HG02970 (cell line): ENCODE measurements at regions not wholly inside any gene's neighbourhood (a gene's known extent, or its start where the extent isn't known, plus 50 kb on each side); places are given as distances from the start of the nearest gene placed in this dataset.

Source experiments
- ATAC-seq: cut with Tn5 transposase; IDR thresholded peaks from one replicate; pipeline ENCODE4 v1.9.1; 2021; ENCODE audit warnings: mild to moderate bottlenecking, moderate library complexity, moderate number of reproducible peaks; ENCODE audit not compliant: unreplicated experiment, low FRiP score

DNA sequence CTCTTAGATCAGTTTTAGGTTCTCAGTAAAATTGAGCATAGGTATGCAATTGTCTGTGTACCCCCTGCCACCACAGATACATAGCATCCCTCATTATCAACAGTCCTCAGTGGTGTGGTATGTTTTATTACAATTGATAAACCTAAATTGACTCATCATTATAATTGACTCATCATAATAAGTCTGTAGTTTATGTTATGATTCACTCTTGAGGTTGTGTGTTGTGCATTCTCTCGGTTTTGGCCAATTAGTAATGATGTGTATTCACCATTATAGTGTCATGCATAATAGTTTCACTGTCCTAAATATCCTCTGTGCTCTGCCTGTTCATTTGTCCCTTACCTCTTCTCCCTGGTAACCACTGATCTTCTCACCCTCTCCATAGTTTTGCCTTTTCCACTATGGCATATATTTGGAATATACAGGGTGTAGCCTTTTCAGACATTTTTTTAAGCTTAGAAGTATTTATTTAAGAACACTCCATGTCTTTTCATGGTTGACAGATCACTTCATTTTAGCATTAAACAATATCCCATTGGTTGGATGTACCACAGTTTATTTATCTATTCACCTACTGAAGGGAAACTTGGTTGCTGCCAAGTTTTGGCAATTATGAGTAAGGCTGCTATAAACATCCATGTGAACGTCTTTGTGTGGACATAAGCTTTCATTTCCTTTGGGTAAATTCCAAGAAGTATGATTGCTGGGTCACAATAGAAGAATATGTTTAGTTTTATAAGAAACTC lies 1620.6 kb upstream of the MIR17HG start:
- no peak for ATAC-seq

DNA sequence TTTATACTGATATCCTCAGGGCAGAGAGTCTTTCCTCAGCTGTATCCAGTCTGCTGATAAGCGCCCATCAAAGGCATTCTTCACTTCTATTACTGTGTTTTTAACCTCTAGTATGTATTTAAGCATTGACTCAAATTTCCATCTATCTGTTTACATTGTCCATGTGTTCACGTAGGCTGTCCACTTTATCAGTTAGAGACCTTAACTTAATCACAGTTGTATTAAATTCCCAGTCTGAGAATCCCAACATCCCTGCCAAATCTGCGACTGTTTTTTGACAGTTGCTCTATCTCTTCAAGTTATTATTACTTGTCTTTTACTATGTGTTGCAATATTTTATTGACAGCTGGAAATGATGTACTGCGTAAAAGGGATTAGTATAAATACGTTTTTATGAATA lies 1613.7 kb upstream of the MIR17HG start:
- no peak for ATAC-seq

DNA sequence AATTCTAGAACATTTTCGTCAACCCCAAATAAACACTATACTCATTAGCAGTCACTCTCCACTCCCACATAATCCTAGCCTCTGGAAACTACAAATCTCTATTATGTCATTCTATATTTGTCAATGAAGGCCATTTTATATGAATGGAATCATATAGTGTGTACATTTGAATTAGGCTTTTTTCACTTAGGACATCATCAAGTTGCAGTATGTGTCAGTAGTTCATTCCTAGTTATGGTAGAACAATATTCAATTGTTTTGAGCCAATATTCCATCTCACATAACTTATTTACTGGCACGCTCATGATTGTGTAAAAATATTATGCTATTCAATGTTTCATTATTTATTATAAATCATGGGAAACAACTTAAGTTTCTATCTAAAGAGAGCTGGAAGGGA lies 1610.4 kb upstream of the MIR17HG start:
- ATAC-seq: no peak

DNA sequence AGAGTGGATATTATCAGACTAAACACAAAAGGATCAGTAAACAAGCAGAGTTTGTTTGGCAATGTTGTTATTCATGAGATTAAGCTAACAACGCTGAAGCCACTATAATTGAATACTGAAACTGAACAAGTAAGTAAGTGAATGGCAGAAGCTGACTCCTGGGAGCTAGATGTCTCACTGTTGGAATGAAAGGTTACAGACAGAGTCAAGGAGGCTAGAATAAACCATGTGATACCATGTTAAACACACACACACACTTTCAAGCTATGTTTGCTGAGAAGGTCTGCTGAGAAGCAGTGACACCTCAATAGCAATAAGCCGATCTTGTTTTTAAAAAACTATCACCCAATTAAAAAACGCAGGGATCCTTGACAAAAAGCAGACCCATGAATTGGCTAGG lies 1609.4 kb upstream of the MIR17HG start:
- no peak for ATAC-seq

DNA sequence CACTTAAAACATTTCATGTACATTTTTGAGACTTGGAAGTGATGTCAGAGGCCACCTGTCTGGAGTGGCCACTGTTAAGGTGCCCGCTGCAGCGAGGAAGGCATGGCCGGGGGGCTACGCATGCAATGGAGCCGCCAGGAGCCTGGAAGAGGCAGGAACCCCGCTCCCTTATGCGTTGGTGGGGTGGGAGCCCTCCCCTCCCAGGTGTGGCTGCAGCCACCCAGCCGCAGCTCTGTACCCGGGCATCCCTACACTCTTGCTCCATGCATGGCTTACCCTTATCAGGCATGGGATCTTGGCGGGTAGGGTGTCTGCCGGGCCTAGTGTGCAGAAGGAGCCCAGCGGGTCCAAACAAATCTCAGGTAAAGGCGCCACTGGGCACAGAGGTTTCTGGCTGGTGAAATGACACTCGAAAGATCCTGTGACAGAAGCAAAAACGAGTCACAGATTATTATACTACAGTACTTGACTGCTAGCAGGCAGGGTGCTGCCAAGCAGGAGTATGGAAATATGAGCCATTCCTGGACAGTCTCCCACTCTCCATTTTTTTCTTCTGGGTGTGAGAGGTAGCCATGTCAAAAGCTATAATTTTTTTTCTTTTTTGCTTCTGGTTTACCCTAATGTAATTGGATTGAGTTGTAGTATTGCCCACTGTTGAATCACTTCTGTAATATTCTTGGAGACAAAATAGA lies 1606.3 kb upstream of the MIR17HG start:
- ATAC-seq: no peak

DNA sequence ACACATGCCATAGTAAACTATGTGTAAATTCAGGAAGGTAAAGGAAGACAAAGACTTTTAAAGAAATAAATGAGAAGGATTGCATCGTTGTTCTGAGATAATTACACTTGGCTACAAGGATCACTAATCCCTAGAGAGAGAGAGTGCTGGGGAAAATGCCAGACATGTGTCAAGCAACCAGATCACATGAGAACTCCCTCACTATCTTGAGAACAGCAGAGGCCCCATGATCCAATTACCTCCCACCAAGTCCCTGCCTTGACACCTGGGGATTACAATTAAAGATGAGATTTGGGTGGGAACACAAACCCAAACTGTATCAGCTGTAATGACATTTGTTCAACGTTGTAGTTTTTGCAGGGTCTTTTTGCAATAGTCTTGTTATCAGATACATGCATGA lies 1600.9 kb upstream of the MIR17HG start:
- ATAC-seq: no peak

DNA sequence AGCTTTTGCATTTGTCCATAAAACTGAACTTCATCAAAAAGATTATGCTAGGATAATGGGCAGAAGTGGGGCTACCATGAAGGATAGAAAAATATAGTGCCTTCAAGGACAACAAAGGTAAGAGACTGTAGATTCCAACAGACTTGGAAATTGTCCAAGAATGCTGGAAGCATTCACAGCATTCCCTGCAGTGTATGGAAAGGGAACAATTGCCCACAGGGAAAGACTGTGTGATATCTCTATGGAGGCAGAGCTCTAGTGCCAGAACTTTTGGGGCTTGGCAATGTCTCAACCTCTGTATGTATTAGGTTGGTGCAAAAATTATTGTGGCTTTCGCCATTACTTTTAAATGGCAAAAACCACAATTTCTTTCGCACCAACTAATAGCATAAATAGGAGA lies 1598.8 kb upstream of the MIR17HG start:
- no peak for ATAC-seq

DNA sequence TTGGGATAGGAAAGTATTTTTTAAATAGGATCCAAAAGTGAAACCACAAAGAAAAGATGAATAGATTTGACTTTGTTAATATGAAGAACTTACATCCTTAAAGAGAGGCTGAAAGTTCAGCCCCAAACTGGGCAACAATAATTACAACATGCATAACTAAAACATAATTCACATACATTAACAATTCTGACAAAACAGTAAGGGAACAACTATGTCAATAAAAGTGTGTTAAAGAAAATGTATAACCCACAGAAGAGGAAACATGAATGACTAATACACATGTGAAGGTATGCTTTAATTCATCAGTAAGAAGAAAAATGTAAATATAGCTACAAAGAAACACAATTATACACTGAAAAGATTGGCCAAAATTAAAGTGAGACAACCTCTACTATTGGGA lies 1597.6 kb upstream of the MIR17HG start:
- no peak for ATAC-seq

DNA sequence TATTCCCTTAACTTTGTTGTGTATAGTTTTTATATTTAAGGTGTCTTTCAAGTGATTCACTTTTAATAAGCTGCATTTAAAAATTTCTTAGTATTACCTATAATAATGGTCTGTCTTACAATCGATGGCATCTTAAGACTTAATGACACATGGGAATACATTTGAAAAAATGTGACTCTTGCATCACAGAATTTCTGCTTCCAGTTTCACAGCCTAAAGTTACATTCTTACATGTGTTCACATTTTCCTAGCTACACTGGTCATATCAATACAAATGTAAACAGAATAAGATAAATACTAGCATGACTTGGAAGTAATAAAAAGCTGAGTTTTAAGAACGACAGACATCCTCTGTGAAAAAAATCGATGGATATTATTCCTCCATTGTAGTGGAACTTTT lies 1597.1 kb upstream of the MIR17HG start:
- no peak for ATAC-seq

DNA sequence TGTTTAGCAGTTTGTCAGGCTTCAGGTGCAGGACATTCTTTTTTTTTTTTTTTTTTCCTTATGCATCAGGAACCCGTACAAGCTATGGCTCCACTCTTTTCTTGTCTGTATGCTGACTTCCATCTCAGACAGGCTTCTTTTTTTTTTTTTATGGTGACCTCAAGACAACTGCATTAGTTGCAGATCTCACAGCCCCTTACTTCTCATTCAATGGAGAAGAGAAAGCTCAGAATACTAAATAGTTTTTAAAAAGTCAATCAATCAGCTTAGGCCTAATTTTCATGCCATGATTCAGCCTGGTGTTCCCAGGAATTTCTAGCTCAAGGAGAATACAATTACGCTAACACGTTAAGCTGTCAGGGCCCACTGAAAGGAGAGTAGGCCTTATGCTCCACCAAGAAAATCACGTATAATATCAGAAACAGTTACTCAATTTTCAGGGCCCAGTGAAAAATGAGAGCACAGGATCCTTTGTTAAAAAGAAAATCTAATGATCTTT lies 1596.0 kb upstream of the MIR17HG start:
- no peak for ATAC-seq

DNA sequence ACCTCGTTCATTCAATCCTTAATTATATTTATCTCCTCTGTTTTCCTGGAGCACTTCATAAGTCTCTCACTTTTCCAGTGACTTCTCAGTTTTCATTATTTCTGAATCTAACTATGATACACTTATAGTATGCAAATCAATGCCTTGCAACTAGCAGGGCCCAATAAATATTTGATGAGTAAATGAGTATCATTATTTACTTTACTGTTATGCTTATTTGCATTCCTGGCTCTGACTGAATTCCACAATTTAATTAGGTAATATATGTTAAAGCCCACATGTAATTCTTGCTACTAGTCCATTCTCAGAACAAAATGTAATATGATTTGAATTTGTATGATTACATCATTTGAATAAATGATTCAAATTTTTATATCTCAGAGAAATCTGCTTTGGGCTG lies 1595.1 kb upstream of the MIR17HG start:
- ATAC-seq: no peak

DNA sequence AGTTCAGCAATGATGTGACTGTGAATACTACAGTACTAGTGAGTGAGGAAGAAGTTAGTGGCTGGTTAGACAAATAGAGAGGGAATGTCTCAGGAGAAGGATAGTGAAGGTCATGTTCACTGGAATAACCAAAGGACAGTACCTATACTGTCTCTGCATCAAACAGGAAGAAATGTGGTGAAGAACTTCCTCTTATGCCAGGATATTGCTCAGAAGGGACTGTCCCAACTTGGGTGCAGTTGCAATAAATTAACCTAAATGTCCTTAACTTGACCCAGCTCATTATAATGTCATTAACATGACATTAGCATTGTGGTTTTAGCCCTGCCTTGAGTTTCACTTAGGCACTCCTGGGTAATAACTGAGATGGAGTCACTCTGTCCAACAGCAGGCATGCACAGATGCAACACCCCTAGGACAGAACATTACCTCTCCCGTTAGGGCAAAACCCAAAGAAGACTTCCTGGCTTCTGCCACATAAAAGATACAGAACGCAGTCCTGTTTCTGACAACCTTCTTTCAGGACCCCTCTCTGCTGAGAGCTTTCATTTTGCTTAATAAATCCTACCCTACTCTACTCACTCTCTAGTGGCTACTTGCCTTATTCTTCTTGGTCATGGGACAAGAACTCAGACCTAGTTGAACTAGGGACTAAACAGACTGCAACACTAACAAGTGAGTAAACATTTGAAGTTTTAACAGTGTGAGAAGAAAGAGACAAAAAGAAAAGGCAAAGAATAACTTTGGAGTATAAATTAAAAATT lies 1591.6 kb upstream of the MIR17HG start:
- no peak for ATAC-seq

DNA sequence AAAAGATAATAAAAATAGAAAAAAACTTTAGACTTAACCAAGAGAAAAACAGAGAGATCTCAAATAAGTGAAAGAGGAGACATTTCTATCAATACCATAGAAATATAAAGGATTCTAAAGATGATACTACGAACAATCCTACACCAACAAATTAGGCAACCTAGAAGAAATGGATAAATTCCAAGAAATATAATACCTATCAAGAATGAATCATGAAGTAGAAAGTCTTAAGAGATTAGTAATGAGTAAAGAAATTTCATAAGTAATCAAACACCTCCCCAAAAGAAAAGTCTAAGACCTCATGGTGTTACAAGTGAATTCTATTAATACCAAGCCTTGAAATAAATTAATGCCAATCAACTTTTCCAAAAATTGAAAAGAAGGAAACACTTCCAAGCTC lies 1584.5 kb upstream of the MIR17HG start:
- ATAC-seq: no peak

DNA sequence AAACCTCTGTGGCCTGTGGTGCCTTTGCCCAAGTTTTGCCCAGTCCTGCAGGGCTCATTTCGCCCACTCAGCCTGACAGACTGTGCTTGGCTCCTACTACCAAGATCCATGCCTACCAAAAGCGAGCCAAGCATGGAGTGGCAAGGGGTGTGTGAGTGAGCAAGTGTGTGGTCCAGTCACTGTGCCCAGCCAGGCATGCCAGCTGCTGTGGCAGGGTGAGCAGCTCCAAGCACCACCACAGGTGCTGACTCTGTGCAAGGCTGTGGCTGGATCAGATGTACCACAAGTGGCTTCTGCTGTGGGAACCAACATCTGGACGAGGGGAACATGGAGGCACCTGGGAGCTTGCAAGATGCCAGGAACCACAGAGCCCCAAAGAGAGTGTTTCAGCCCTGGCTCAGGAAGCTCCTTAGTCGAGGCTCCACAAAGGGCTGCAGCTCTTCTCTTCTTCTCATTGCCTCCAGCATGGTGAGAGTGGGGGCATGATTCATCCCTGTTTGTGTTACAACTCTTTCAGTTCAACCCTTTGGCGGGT lies 1564.2 kb upstream of the MIR17HG start:
- no peak for ATAC-seq

DNA sequence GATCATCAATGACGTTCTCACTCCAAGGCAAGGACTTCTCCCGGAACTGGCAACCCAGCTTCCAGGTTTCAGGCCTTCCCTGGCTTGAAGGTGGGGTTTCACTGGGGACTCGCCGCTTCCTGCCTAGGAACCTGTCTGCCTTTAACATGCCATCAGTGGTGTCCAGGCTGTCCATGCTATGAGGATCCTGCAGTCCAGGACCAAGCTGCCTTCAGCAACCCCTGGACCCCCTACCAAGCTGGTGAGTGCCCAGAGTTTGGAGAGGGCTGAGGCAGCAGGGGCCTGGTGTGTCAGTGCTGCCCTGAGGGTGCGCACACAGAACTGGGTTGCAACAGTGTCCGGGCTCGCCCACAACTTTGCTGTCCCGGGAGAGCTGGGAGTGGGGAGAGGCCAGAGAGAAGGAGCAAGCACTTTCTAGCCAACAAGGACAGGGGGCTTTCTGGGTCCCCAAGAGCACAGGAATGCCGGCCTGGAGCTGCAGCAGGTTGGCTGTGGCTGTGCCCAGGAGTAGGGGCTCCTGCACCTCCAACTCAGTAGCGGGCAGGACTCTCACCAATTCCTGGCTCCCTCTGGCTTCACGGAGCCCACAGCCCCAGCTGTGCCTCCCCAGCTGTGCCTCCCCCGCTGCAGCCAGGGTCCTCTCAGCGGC lies 1563.2 kb upstream of the MIR17HG start:
- ATAC-seq: no peak

DNA sequence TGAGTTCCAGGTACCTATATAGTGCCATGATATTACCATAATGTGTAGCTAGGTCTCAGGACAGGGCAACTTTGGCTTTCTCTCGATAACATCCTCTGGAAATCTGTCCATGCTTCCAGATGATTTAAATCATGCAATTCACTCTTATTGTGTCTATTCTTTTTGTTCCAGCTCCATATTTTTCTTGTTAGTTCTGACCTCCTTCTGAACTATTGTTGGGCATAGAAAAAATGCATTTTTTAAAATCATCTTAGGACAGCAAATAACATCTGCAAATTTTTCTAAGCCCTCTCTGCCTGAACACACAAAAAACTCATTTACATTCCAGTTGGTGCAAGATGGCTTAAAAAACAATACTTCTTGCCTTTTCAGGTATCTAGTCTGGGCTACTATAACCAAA lies 1561.0 kb upstream of the MIR17HG start:
- no peak for ATAC-seq

DNA sequence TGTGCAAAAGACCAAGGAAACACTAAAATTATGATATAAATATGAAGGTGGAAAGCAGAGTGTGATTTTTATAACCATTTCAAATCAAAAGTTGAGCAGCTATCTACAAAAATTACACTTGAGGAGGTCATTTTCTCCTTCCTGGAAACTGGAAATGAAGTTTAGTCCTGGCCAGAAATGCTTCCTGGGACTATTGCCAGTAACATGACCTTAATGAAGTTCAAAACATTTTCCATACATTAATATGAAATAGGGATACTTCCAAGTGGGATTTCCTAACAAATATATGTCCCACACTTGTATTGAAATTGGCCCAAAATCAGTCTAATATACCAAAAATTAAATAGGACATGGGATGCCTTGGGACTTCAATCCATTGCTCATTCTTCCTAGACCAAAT lies 1556.8 kb upstream of the MIR17HG start:
- no peak for ATAC-seq

DNA sequence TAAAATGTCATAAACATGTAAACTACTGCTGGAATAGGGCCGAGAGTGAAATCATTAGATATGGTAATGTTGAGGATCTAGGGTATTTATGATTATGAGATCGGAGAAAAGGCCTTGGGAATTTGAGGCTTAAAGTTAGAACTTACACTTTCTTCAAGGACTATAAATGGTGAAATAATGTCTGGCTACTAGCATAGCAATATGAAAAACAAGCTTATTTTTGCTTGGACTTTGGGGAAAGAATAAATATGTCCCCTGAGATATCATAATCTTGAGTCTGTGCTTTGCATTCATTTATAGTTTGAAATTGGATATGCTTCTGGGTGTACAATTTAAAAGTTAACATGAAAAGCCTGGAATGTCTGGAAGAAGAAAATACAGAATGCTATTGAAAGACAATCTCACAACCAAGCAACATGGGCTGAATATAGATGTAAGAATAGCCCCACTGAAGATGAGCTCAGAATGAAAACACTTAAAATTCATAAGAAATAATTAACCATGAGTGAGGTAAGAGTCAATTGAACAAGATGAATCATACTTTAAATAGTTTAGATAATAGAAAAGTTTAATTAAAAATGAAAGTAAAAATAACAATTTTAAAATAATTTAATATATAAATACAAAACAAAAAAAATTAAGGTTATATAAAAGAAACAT lies 1555.4 kb upstream of the MIR17HG start:
- ATAC-seq: no peak

DNA sequence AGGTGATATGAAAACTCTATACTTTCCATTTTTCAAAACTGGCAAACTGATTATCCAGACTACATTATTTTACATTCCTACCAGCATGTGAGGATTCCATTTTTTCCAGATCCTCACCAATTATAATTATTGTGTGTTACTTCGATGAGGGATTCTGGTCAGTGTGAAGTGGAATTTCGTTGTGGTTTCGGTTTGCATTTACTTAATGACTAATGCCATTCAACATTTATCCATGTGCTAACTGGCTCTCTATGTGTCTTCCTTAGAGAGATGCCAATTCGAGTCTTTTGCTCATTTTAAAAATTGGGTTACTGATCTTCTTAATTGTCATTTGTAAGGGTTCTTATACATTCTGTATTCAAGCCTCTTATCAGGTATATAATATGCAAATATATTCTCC lies 1551.3 kb upstream of the MIR17HG start:
- ATAC-seq: no peak

DNA sequence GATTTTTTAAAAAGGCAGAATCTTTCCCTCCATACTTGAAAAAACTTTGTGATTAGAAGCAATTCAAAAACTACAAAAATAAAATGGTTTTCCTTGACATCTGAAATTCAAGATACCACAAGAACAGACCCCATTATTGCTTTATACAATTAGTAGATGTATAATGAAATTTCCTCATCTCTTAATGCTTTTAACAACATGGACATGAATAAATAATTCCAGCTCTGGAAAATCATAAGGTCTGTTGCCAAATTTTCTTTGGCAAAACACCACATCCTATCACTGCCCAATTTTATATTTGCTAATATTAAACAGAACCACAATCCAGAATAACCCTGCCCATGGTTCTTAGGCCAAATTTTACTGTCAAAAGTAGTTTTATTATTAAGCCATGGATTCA lies 1543.6 kb upstream of the MIR17HG start:
- no peak for ATAC-seq
